Thyroid gland (tissue), 4 donors: ENCODE measurements at regions not wholly inside any gene's neighbourhood (a gene's known extent, or its start where the extent isn't known, plus 50 kb on each side); places are given as distances from the start of the nearest gene placed in this dataset.

ENCODE experiments used
- DNase-seq, 2 donors: peaks; one replicate each; pipeline ENCODE4 v3.0.0-alpha.2; 2019
- H3K27ac ChIP-seq, 3 donors: fragments of 200-600 bp; sonication (generic); 1 replicate in 2 of 3; 2 replicates in 1 of 3; pipeline ENCODE4 v1.5.1; 2016 to 2019; ENCODE audit warnings: mild to moderate bottlenecking in 1 of 3, moderate library complexity in 1 of 3
- H3K27me3 ChIP-seq: fragments of 200-600 bp; sonication (generic); one replicate; pipeline ENCODE4 v1.5.1; 2019
- H3K36me3 ChIP-seq, 2 donors: fragments of 200-600 bp; sonication (generic); one replicate each; pipeline ENCODE4 v1.5.1; 2016 to 2019
- H3K4me1 ChIP-seq, 2 donors: fragments of 200-600 bp; sonication (generic); one replicate each; pipeline ENCODE4 v1.5.1; 2017 to 2019
- H3K4me3 ChIP-seq, 3 donors: fragments of 200-600 bp; sonication (generic); replicated peaks in 1 of 3; 1 replicate in 2 of 3; 2 replicates in 1 of 3; pipeline ENCODE4 v1.5.1; 2016; ENCODE audit warnings: mild to moderate bottlenecking in 1 of 3
- H3K9me3 ChIP-seq: fragments of 200-600 bp; sonication (generic); one replicate; pipeline ENCODE4 v1.5.1; 2017
- POLR2A ChIP-seq, 2 donors: fragments of 450-650 bp; IDR thresholded peaks; one replicate each; pipeline ENCODE4 v1.6.1; 2017; ENCODE audit warnings: antibody characterized with exemption in 2 of 2, mild to moderate bottlenecking in 2 of 2, moderate library complexity in 1 of 2
- WGBS, 2 donors: methylation state at CpG; one replicate each; pipeline ENCODE4 v1.1.5; 2017; 5-methylcytosine and 5-hydroxymethylcytosine counted together
- intact Hi-C: fragments of 100-400 bp; cut with DNase I; formaldehyde crosslinking; loops from one replicate; pipeline ENCODE4 v1.15.1; 2023
- TF ChIP-seq, protein P1 (sequence below), 6 experiments: fragments of 200-600 bp in 3 of 6; fragments of 450-650 bp in 3 of 6; sonication (generic) in 3 of 6; IDR thresholded peaks; one replicate each; pipeline ENCODE4 v1.5.1; 2016 to 2019; ENCODE audit warnings: antibody characterized with exemption in 6 of 6, mild to moderate bottlenecking in 2 of 6, inconsistent platforms in 1 of 6, moderate library complexity in 1 of 6

DNA sequence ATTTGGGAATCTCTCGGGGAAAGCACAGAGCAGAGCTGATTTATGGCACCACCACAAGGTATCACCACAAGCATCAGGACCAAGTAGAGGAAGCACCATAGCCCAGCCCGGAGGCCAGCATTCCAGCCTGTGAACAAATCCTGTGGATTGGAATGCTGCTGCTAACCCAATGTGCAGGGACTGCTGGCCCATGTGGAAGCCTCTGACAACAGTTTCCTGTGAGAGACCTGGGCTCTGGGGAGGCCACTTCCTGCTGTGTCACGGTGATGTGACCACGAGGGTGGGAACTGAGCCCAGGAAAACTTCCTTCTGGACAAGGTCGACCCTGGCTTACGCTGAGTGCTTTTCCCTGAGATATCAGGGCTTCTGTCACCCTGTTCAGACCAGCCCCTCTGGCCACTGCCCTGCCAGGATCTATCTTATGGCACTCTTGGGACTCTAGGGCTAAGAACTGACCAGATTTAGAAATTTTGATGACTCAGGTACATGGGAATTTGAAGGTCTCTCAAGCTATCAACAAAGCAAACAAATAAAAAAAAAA, 88.3 kb upstream of the NGF start:
- 26 to 37% methylated on average over 5 to 6 of the region's 6 CpGs for WGBS, 2 donors
- no peaks in the 10 kb centered on the region for H3K27me3 ChIP-seq
- DNase-seq, result peak; percentile 59 to 72

DNA sequence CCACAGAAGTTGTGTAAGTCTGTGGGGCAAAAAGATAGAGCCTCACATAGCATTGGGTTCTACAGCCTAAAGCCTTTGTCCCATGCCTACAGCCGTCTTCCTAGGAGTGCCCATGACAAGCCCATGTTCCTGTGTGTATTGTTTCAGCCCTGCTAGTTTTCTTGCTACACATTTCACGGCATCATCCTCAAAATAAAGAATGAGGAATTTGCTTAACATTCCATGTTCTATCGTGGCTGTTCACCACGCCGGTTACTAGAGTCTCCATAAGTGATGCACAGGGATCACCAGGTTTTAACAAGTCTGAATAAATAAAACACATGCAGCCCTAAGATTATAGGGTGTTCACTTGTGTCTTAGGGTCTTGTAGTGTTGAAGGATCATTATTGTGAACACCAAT, 87.4 kb upstream of the NGF start:
- H3K36me3 ChIP-seq, result no peaks in the 10 kb centered on the region
- TF ChIP-seq, protein P1, sequence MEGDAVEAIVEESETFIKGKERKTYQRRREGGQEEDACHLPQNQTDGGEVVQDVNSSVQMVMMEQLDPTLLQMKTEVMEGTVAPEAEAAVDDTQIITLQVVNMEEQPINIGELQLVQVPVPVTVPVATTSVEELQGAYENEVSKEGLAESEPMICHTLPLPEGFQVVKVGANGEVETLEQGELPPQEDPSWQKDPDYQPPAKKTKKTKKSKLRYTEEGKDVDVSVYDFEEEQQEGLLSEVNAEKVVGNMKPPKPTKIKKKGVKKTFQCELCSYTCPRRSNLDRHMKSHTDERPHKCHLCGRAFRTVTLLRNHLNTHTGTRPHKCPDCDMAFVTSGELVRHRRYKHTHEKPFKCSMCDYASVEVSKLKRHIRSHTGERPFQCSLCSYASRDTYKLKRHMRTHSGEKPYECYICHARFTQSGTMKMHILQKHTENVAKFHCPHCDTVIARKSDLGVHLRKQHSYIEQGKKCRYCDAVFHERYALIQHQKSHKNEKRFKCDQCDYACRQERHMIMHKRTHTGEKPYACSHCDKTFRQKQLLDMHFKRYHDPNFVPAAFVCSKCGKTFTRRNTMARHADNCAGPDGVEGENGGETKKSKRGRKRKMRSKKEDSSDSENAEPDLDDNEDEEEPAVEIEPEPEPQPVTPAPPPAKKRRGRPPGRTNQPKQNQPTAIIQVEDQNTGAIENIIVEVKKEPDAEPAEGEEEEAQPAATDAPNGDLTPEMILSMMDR (IDR thresholded peaks at IDR 0.05), result no peak
- no peak for TF ChIP-seq POLR2A (IDR thresholded peaks at IDR 0.05)
- WGBS, 2 donors, result 91 to 96% methylated on average over 5 of the region's 5 CpGs
- DNase-seq, result no peak
- peaks cover 16 to 23% of the 10 kb centered on the region in 2 donors for H3K4me1 ChIP-seq
- no peaks in the 10 kb centered on the region for H3K27me3 ChIP-seq
- no peaks in the 10 kb centered on the region for H3K9me3 ChIP-seq
- no peak overlapping the region for H3K4me3 ChIP-seq
- intact Hi-C loops, result no loop called here
- H3K27ac ChIP-seq, result peak overlapping the region in 1 of 3 donors; percentile 77

More for the DNA sequence above, 88.3 kb upstream of the NGF start:
- Histone ChIP-seq H3K4me1 (peaks cover 16 to 23% of the 10 kb centered on the region in 2 donors), H3K4me3 (no peak overlapping the region), H3K36me3 (no peaks in the 10 kb centered on the region), H3K27ac (peak overlapping the region; percentile 60 to 77 (median 75)), H3K9me3 (no peaks in the 10 kb centered on the region)
- intact Hi-C loops, result no loop called here
- TF ChIP-seq, protein P1 (IDR thresholded peaks at IDR 0.05), result no peak
- TF ChIP-seq POLR2A (IDR thresholded peaks at IDR 0.05), result no peak

DNA sequence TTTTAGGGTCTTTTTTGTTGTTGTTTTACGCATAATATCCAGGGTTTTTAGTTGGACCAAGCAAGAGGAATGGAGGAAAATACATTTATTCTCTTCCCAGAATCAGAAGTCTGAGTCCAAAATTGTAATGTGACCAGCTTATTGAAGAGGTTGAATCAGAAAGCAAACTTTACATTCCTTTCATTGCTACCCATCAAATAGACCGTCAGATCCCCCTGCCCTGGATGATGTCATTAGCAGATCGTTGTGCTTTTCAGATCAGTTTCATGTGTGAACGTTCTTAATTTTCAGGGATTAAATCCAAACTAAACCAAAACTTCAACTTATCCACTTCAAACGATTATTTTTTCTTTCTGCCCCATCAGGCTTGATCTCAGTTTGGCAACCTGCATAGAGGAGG, 85.7 kb upstream of the NGF start:
- intact Hi-C loops, result no loop called here

DNA sequence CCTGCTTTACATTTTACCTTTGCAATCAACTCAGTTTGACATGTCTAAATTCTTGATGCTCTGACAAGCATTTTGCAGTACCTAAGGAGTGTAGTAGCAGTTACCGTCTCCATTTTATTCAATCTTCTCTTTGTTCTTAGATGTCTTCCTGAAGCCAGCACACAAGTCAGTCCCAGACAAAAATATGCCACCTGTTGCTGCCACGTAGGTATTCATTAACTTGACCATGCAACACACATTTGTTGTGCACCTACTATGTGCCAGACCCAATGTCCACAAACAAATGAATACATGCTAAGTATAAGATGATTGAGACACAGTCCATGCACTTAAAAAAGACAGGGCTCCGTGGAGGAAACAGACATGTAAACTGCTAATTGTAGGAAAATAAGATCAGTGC, 81.5 kb upstream of the NGF start:
- Histone ChIP-seq H3K27ac (no peak overlapping the region), H3K4me1 (peaks cover 3 to 12% of the 10 kb centered on the region in 2 donors), H3K27me3 (no peaks in the 10 kb centered on the region), H3K36me3 (no peaks in the 10 kb centered on the region), H3K4me3 (no peak overlapping the region), H3K9me3 (no peaks in the 10 kb centered on the region)
- 59 to 61% methylated on average over 3 of the region's 3 CpGs for WGBS, 2 donors
- intact Hi-C loops, result no loop called here
- no peak for TF ChIP-seq POLR2A (IDR thresholded peaks at IDR 0.05)
- TF ChIP-seq, protein P1 (IDR thresholded peaks at IDR 0.05), result no peak
- no peak for DNase-seq

More for the DNA sequence above, 85.7 kb upstream of the NGF start:
- Histone ChIP-seq H3K27ac (no peak overlapping the region), H3K4me1 (peaks cover 16 to 23% of the 10 kb centered on the region in 2 donors), H3K9me3 (no peaks in the 10 kb centered on the region), H3K27me3 (no peaks in the 10 kb centered on the region), H3K36me3 (no peaks in the 10 kb centered on the region), H3K4me3 (no peak overlapping the region)
- WGBS, 2 donors, result 51 to 54% methylated on average over 5 of the region's 5 CpGs
- DNase-seq, result no peak
- TF ChIP-seq, protein P1 (IDR thresholded peaks at IDR 0.05), result no peak
- no peak for TF ChIP-seq POLR2A (IDR thresholded peaks at IDR 0.05)

DNA sequence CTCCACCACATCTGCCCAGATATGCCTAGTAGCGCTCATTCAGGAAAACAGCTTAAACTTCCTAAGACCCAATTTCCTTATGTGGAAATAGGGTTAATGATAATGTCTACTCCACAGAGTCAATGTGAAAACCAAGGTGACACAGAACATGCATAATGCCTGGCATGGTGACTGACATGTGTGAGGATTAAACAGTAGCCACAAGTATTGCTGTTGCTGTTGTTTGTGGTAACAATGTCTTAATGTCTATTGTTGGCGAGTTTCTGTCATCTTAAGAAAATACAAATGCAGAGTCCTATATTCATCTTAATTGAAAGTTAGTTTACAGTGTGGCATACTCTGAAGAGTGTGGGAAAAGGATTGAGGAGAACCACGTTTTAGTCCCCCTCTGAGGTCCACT, 75.6 kb upstream of the NGF start:
- Histone ChIP-seq H3K36me3 (no peaks in the 10 kb centered on the region), H3K4me1 (peaks cover 17 to 23% of the 10 kb centered on the region in 2 donors), H3K27me3 (no peaks in the 10 kb centered on the region), H3K9me3 (no peaks in the 10 kb centered on the region), H3K27ac (no peak overlapping the region), H3K4me3 (no peak overlapping the region)
- TF ChIP-seq, protein P1 (IDR thresholded peaks at IDR 0.05), result no peak
- TF ChIP-seq POLR2A (IDR thresholded peaks at IDR 0.05), result no peak
- WGBS, 2 donors, result 92 to 94% methylated on average over 3 of the region's 3 CpGs
- DNase-seq, result no peak
- intact Hi-C loops, result no loop called here
